Adipocyte (in vitro differentiated cells): ENCODE measurements at regions not wholly inside any gene's neighbourhood (a gene's known extent, or its start where the extent isn't known, plus 50 kb on each side); places are given as distances from the start of the nearest gene placed in this dataset.

Source experiments
- DNase-seq: peaks from one replicate; pipeline ENCODE4 v3.0.0-alpha.2; 2015; ENCODE audit warnings: low read depth
- H3K27me3 ChIP-seq: replicated peaks from 2 replicates; pipeline ENCODE4 v1.7.0; 2013; ENCODE audit warnings: mild to moderate bottlenecking, low read length, moderate library complexity; ENCODE audit not compliant: control insufficient read depth, insufficient read depth
- H3K36me3 ChIP-seq: 2 replicates; pipeline ENCODE4 v1.7.0; 2013; ENCODE audit warnings: low read length, mild to moderate bottlenecking, moderate library complexity; ENCODE audit not compliant: control insufficient read depth, insufficient read depth, severe bottlenecking
- H3K4me1 ChIP-seq: 2 replicates; pipeline ENCODE4 v1.7.0; 2013; ENCODE audit warnings: mild to moderate bottlenecking, low read length, moderate library complexity; ENCODE audit not compliant: control insufficient read depth, insufficient read depth
- H3K4me3 ChIP-seq: 2 replicates; pipeline ENCODE4 v1.7.0; 2013; ENCODE audit warnings: mild to moderate bottlenecking, low read length, moderate library complexity
- H3K9ac ChIP-seq: 2 replicates; pipeline ENCODE4 v1.7.0; 2013; ENCODE audit warnings: mild to moderate bottlenecking, low read length, moderate library complexity
- H3K9me3 ChIP-seq: 2 replicates; pipeline ENCODE4 v1.7.0; 2013; ENCODE audit warnings: mild to moderate bottlenecking, low read length, moderate library complexity; ENCODE audit not compliant: control insufficient read depth

- no peak for DNase-seq
- Histone ChIP-seq H3K9ac (no peak overlapping the region), H3K36me3 (no peaks in the 10 kb centered on the region), H3K4me3 (no peak overlapping the region), H3K27me3 (no peaks in the 10 kb centered on the region), H3K9me3 (no peaks in the 10 kb centered on the region), H3K4me1 (peaks cover 1% of the 10 kb centered on the region)
Measured at GRCh38 chr4:159428293-159428692, 325.4 kb downstream of the RAPGEF2 start.

GRCh38 chr4:159428975-159429692 is 326.3 kb downstream of the RAPGEF2 start:
- no peaks in the 10 kb centered on the region for H3K9me3 ChIP-seq
- no peak overlapping the region for H3K4me3 ChIP-seq
- no peak overlapping the region for H3K9ac ChIP-seq
- H3K27me3 ChIP-seq: no peaks in the 10 kb centered on the region
- H3K36me3 ChIP-seq: no peaks in the 10 kb centered on the region
- no peak for DNase-seq
- peaks cover 9% of the 10 kb centered on the region for H3K4me1 ChIP-seq

- Histone ChIP-seq H3K4me3 (no peak overlapping the region), H3K9ac (no peak overlapping the region), H3K9me3 (no peaks in the 10 kb centered on the region), H3K27me3 (no peaks in the 10 kb centered on the region), H3K4me1 (peaks cover 15% of the 10 kb centered on the region), H3K36me3 (no peaks in the 10 kb centered on the region)
- no peak for DNase-seq
Measured at GRCh38 chr4:159429693-159430035, 326.8 kb downstream of the RAPGEF2 start.

GRCh38 chr4:159430896-159431295 is 328.0 kb downstream of the RAPGEF2 start:
- no peak for DNase-seq
- H3K9me3 ChIP-seq: no peaks in the 10 kb centered on the region
- H3K27me3 ChIP-seq: no peaks in the 10 kb centered on the region
- H3K9ac ChIP-seq: no peak overlapping the region
- peaks cover 21% of the 10 kb centered on the region for H3K4me1 ChIP-seq
- no peaks in the 10 kb centered on the region for H3K36me3 ChIP-seq
- no peak overlapping the region for H3K4me3 ChIP-seq

- no peak for DNase-seq
- no peaks in the 10 kb centered on the region for H3K9me3 ChIP-seq
- no peaks in the 10 kb centered on the region for H3K36me3 ChIP-seq
- no peak overlapping the region for H3K9ac ChIP-seq
- H3K4me3 ChIP-seq: no peak overlapping the region
- H3K27me3 ChIP-seq: no peaks in the 10 kb centered on the region
- H3K4me1 ChIP-seq: peaks cover 21% of the 10 kb centered on the region
Measured at GRCh38 chr4:159432436-159432835, 329.6 kb downstream of the RAPGEF2 start.

- Histone ChIP-seq H3K9ac (no peak overlapping the region), H3K4me1 (peaks cover 21% of the 10 kb centered on the region), H3K36me3 (no peaks in the 10 kb centered on the region), H3K9me3 (no peaks in the 10 kb centered on the region), H3K4me3 (no peak overlapping the region), H3K27me3 (no peaks in the 10 kb centered on the region)
- DNase-seq: peak; percentile 11
Measured at GRCh38 chr4:159433337-159433736, 330.5 kb downstream of the RAPGEF2 start.

GRCh38 chr4:159434114-159434870 is 331.4 kb downstream of the RAPGEF2 start:
- no peaks in the 10 kb centered on the region for H3K36me3 ChIP-seq
- H3K27me3 ChIP-seq: no peaks in the 10 kb centered on the region
- H3K9ac ChIP-seq: no peak overlapping the region
- peak; percentile 58 for DNase-seq
- no peaks in the 10 kb centered on the region for H3K9me3 ChIP-seq
- H3K4me3 ChIP-seq: no peak overlapping the region
- H3K4me1 ChIP-seq: peaks cover 21% of the 10 kb centered on the region

- Histone ChIP-seq H3K9ac (no peak overlapping the region), H3K36me3 (no peaks in the 10 kb centered on the region), H3K27me3 (no peaks in the 10 kb centered on the region), H3K4me1 (peaks cover 21% of the 10 kb centered on the region), H3K9me3 (no peaks in the 10 kb centered on the region), H3K4me3 (no peak overlapping the region)
- no peak for DNase-seq
Measured at GRCh38 chr4:159434871-159435241, 332.0 kb downstream of the RAPGEF2 start.

GRCh38 chr4:159435561-159436023 is 332.7 kb downstream of the RAPGEF2 start:
- H3K36me3 ChIP-seq: no peaks in the 10 kb centered on the region
- DNase-seq: no peak
- H3K4me1 ChIP-seq: peaks cover 21% of the 10 kb centered on the region
- H3K9me3 ChIP-seq: no peaks in the 10 kb centered on the region
- no peaks in the 10 kb centered on the region for H3K27me3 ChIP-seq
- no peak overlapping the region for H3K4me3 ChIP-seq
- H3K9ac ChIP-seq: no peak overlapping the region

GRCh38 chr4:159443975-159444374 is 341.1 kb downstream of the RAPGEF2 start:
- H3K4me1 ChIP-seq: no peaks in the 10 kb centered on the region

GRCh38 chr4:159444678-159445077 is 341.8 kb downstream of the RAPGEF2 start:
- Histone ChIP-seq H3K9me3 (no peaks in the 10 kb centered on the region), H3K27me3 (no peaks in the 10 kb centered on the region), H3K9ac (no peak overlapping the region), H3K4me3 (no peak overlapping the region), H3K36me3 (no peaks in the 10 kb centered on the region), H3K4me1 (no peaks in the 10 kb centered on the region)
- DNase-seq: no peak

More at GRCh38 chr4:159443975-159444374, 341.1 kb downstream of the RAPGEF2 start:
- DNase-seq: no peak
- Histone ChIP-seq H3K9me3 (no peaks in the 10 kb centered on the region), H3K36me3 (no peaks in the 10 kb centered on the region), H3K27me3 (no peaks in the 10 kb centered on the region), H3K4me3 (no peak overlapping the region), H3K9ac (no peak overlapping the region)
